ENCODE measurements at regions not wholly inside any gene's neighbourhood (a gene's known extent, or its start where the extent isn't known, plus 50 kb on each side); places are given as distances from the start of the nearest gene placed in this dataset.

DNA sequence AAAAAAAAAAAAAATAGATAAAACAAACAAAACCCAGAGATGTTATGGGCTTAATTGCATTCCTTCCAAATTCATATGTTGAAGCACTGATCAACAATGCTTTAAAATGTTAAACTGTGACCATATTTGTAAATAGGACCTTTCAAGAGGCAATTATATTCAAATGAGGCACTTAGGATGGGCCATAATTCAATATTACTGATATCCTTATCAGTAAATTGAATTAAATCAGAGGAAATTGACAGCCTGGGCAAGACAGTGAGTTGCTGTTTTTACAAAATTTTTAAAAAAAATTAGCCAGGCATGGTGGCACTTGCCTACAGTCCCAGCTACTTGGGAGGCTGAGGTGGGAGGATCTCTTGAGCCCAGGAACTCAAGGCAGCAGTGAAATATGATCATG, 364.1 kb downstream of the GJA1 start:
- Mint-ChIP-seq H3K9me3 (ENCODE audit: unreplicated experiment) (peaks cover 16% of the 10 kb centered on the region), H3K4me3 (ENCODE audit: unreplicated experiment) (no peak overlapping the region), H3K27ac (ENCODE audit: unreplicated experiment) (no peak overlapping the region), H3K36me3 (ENCODE audit: low read depth, unreplicated experiment) (peaks cover 6% of the 10 kb centered on the region), H3K4me1 (ENCODE audit: unreplicated experiment) (no peaks in the 10 kb centered on the region), H3K27me3 (ENCODE audit: unreplicated experiment) (peaks cover 2% of the 10 kb centered on the region)
- DNase-seq (ENCODE audit: low spot score) = no peak
- TF ChIP-seq, protein P1, sequence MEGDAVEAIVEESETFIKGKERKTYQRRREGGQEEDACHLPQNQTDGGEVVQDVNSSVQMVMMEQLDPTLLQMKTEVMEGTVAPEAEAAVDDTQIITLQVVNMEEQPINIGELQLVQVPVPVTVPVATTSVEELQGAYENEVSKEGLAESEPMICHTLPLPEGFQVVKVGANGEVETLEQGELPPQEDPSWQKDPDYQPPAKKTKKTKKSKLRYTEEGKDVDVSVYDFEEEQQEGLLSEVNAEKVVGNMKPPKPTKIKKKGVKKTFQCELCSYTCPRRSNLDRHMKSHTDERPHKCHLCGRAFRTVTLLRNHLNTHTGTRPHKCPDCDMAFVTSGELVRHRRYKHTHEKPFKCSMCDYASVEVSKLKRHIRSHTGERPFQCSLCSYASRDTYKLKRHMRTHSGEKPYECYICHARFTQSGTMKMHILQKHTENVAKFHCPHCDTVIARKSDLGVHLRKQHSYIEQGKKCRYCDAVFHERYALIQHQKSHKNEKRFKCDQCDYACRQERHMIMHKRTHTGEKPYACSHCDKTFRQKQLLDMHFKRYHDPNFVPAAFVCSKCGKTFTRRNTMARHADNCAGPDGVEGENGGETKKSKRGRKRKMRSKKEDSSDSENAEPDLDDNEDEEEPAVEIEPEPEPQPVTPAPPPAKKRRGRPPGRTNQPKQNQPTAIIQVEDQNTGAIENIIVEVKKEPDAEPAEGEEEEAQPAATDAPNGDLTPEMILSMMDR (IDR thresholded peaks at IDR 0.05; ENCODE audit: unreplicated experiment) = no peak

DNA sequence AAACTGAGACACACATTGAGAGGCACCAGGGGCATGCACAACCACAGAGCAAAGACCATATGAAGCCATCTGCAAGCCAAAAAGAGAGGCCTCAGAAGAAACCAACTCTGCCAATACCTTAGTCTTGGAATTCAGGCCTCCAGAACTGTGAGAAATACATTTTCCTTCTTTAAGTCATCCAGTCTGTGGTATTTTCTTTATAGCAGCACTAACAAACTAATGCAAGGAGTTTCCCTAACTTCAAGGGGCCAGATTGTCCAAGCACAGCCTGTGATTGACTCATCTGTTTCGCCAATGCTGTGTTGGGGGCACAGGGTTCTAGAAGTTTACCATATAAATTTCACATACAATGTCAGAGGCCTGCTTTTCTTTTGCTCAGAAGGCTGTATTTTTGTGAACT, 364.6 kb downstream of the GJA1 start:
- H3K4me1 Mint-ChIP-seq (ENCODE audit: unreplicated experiment) = no peaks in the 10 kb centered on the region
- TF ChIP-seq, protein P1 (IDR thresholded peaks at IDR 0.05; ENCODE audit: unreplicated experiment) = no peak
- DNase-seq (ENCODE audit: low spot score) = no peak
- H3K9me3 Mint-ChIP-seq (ENCODE audit: unreplicated experiment) = peaks cover 16% of the 10 kb centered on the region
- no peak overlapping the region for H3K4me3 Mint-ChIP-seq (ENCODE audit: unreplicated experiment)
- H3K27ac Mint-ChIP-seq (ENCODE audit: unreplicated experiment) = no peak overlapping the region
- H3K27me3 Mint-ChIP-seq (ENCODE audit: unreplicated experiment) = peaks cover 2% of the 10 kb centered on the region
- peaks cover 6% of the 10 kb centered on the region for H3K36me3 Mint-ChIP-seq (ENCODE audit: low read depth, unreplicated experiment)

DNA sequence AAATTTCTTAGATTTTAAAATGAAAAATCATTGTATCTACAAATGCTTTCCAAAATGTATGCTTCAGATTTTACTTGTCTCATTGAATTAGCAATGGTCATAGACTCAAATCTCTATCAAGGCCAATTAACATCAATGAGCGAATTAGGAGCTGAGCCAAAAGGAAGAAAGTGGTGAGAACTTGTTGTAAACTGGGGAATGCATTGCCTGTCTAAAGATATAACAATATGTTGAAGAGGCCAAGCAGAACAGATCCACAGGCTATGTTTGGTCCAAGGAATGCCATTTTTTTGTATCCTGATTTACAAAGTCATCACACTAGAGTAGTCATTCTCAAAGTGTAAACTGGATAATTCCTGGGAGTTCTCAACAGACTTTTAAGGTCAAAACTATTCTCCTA, 370.7 kb downstream of the GJA1 start:
- peaks cover 1% of the 10 kb centered on the region for H3K27me3 Mint-ChIP-seq (ENCODE audit: unreplicated experiment)

DNA sequence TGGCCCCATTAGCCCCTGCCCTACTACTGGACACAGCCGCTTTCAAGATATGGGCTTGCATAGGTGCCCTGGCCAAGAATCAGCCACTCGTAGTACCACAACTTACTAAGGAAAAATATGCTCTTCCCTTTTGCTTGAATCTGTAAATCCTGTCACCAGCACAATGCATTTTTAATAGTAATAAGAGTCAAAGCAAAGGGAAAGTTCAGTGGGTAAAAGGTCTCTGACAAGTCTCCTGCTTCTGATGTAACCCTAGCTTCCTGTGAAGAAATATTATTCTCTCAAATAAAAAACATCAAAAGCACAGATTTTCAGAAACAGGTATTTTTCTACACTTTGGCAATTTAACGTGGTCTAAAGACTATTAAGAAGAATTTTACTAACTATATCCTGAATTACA, 373.8 kb downstream of the GJA1 start:
- Mint-ChIP-seq H3K36me3 (ENCODE audit: low read depth, unreplicated experiment) (no peaks in the 10 kb centered on the region), H3K9me3 (ENCODE audit: unreplicated experiment) (no peaks in the 10 kb centered on the region), H3K27ac (ENCODE audit: unreplicated experiment) (no peak overlapping the region), H3K4me3 (ENCODE audit: unreplicated experiment) (no peak overlapping the region), H3K27me3 (ENCODE audit: unreplicated experiment) (no peaks in the 10 kb centered on the region), H3K4me1 (ENCODE audit: unreplicated experiment) (no peaks in the 10 kb centered on the region)
- TF ChIP-seq, protein P1 (IDR thresholded peaks at IDR 0.05; ENCODE audit: unreplicated experiment) = no peak
- DNase-seq (ENCODE audit: low spot score) = no peak

More for the DNA sequence above, 370.7 kb downstream of the GJA1 start:
- DNase-seq (ENCODE audit: low spot score) = no peak
- H3K9me3 Mint-ChIP-seq (ENCODE audit: unreplicated experiment) = peaks cover 2% of the 10 kb centered on the region
- H3K36me3 Mint-ChIP-seq (ENCODE audit: low read depth, unreplicated experiment) = no peaks in the 10 kb centered on the region
- no peak overlapping the region for H3K4me3 Mint-ChIP-seq (ENCODE audit: unreplicated experiment)
- TF ChIP-seq, protein P1 (IDR thresholded peaks at IDR 0.05; ENCODE audit: unreplicated experiment) = no peak
- H3K4me1 Mint-ChIP-seq (ENCODE audit: unreplicated experiment) = no peaks in the 10 kb centered on the region
- H3K27ac Mint-ChIP-seq (ENCODE audit: unreplicated experiment) = no peak overlapping the region

DNA sequence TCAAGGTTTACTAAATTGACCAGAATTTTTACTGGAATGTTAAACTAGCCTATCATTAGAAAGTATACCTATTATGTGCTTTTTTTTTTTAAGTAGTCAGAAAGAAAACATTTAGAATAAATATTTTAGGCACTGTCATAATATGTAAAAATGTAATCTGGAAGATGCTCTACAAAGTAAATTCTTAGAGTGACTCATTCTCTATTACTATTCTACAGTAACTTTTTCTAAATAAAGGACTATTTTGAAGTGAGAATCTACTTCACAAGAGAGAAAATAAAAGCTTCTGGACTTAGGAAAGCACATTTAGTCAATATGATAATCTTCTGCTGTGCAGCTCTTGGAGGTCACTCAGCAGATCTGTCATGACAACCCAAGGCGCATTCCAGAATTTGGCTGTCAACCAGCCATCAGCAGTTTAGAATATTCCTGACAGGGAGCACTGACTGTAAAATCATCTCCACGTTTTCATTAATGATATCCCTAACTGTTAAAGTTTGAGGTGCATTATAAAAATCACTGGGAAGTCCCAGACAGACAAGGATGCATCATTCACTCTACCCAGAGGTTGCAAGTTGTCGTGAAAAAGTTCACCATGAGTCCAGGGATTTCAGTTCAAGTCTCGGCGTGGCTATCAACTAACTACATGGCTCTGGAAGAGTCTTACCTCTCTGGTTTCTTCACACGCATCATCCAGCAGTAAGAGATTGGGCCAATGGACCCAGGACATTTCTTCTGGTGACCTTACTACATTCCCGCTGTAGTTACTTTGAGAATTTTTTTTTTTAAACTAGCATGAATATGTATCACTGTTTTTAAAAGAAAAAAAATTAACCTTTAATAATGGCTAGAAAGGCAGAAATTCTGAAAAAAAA, 374.9 kb downstream of the GJA1 start:
- DNase-seq (ENCODE audit: low spot score) = no peak
- no peak overlapping the region for H3K4me3 Mint-ChIP-seq (ENCODE audit: unreplicated experiment)
- H3K27ac Mint-ChIP-seq (ENCODE audit: unreplicated experiment) = no peak overlapping the region
- no peaks in the 10 kb centered on the region for H3K4me1 Mint-ChIP-seq (ENCODE audit: unreplicated experiment)
- H3K27me3 Mint-ChIP-seq (ENCODE audit: unreplicated experiment) = no peaks in the 10 kb centered on the region
- H3K9me3 Mint-ChIP-seq (ENCODE audit: unreplicated experiment) = no peaks in the 10 kb centered on the region
- TF ChIP-seq, protein P1 (IDR thresholded peaks at IDR 0.05; ENCODE audit: unreplicated experiment) = no peak
- H3K36me3 Mint-ChIP-seq (ENCODE audit: low read depth, unreplicated experiment) = no peaks in the 10 kb centered on the region
